Heart right ventricle (tissue), 16 donors: ENCODE measurements at regions not wholly inside any gene's neighbourhood (a gene's known extent, or its start where the extent isn't known, plus 50 kb on each side); places are given as distances from the start of the nearest gene placed in this dataset.
A peak's percentile ranks its signal among the peaks of the same experiment; 100 is the strongest.

Experiments
- ATAC-seq, 8 donors: fragments of 200-7000 bp; cut with Tn5 transposase; one replicate each; pipeline ENCODE4 v1.9.1; 2020; ENCODE audit warnings: mild to moderate bottlenecking in 8 of 8, moderate library complexity in 8 of 8, moderate number of reproducible peaks in 1 of 8
- DNase-seq, 2 donors: peaks; one replicate each; pipeline ENCODE4 v3.0.0-alpha.2; 2020
- H3K27ac ChIP-seq, 10 donors: fragments of 200-600 bp; sonication (generic) in 2 of 10; one replicate each; pipeline versions ENCODE4 v1.5.0 to v1.8.0; 2020 to 2022; ENCODE audit warnings: mild to moderate bottlenecking in 3 of 10
- H3K27me3 ChIP-seq, 7 donors: fragments of 200-600 bp; one replicate each; pipeline ENCODE4 v1.8.0; 2021 to 2022; ENCODE audit warnings: mild to moderate bottlenecking in 2 of 7
- H3K36me3 ChIP-seq, 9 donors: fragments of 200-600 bp; sonication (generic) in 1 of 9; one replicate each; pipeline versions ENCODE4 v1.5.0 to v1.8.0; 2020 to 2022; ENCODE audit warnings: mild to moderate bottlenecking in 2 of 9
- H3K4me1 ChIP-seq, 9 donors: fragments of 200-600 bp; sonication (generic) in 1 of 9; one replicate each; pipeline versions ENCODE4 v1.5.0 to v1.8.0; 2020 to 2022; ENCODE audit warnings: mild to moderate bottlenecking in 4 of 9
- H3K4me3 ChIP-seq, 10 donors: fragments of 200-600 bp; sonication (generic) in 2 of 10; one replicate each; pipeline versions ENCODE4 v1.5.0 to v1.8.0; 2020 to 2022; ENCODE audit warnings: mild to moderate bottlenecking in 7 of 10, moderate library complexity in 2 of 10
- H3K9me3 ChIP-seq, 11 donors: fragments of 200-600 bp in 10 of 11; sonication (generic) in 2 of 11; one replicate each; pipeline versions ENCODE4 v1.5.0 to v1.8.0; 2013 to 2022; ENCODE audit warnings: mild to moderate bottlenecking in 2 of 11, control low read depth in 1 of 11, moderate library complexity in 1 of 11
- WGBS, 2 donors: extraction: QIAGEN DNeasy Blood & Tissue Kit; methylation state at CpG; one replicate each; pipeline ENCODE4 v1.1.7; 2013; ENCODE audit warnings: inconsistent platforms in 1 of 2; 5-methylcytosine and 5-hydroxymethylcytosine counted together
- intact Hi-C, 10 donors: fragments of 100-400 bp; cut with DNase I; formaldehyde crosslinking; loops; one replicate each; pipeline versions ENCODE4 v1.11.1 to v1.14.2; 2022
- TF ChIP-seq, protein P1 (sequence below), 9 donors: fragments of 200-600 bp; sonication (generic) in 2 of 9; IDR thresholded peaks; one replicate each; pipeline versions ENCODE4 v1.5.0 to v1.8.0; 2021 to 2022; ENCODE audit warnings: antibody characterized with exemption in 9 of 9, mild to moderate bottlenecking in 5 of 9, moderate library complexity in 1 of 9
- donor health status: Arrhythmogenic right ventricular cardiomyopathy.
- donor health status: ischemic (EF 13 %, LVEDD 7.1; RV severe dilation, severe dysfunction).
- donor health status: healthy with polysubstance abuse.
- donor health status: DM: no; HTN: yes; CAD: no.
- donor health status: DM: no; HTN: no; CAD: no.
- donor health status: ischemic (EF 25% LVEDD 6.9; RV normal size, moderate dysfunction).
- donor health status: ischemic (EF 25% LVEDD 5.7; RV mildly dilated, moderate dysfunction).
- donor health status: healthy.
- donor health status: DM: yes; HTN: yes; CAD: no.
- donor health status: Ischemic cardiomyopathy.
- donor health status: ischemic (EF 35%, LVEDD 5.7; RV mildly dilated, moderate dysfunction).
- donor health status: nonischemic (EF 11% LVEDD 7.7; RV severe dilation, severe dysfunction).
- donor health status: DM: yes; HTN: yes; CAD: no.
- donor health status: PGD.
- donor health status: ischemic (EF 29% LVEDD 5.4; RV normal size, mild dysfunction).
- donor health status: nonischemic (EF 23%, LVEDD 6.1; RV moderate dilation, normal function).

DNA sequence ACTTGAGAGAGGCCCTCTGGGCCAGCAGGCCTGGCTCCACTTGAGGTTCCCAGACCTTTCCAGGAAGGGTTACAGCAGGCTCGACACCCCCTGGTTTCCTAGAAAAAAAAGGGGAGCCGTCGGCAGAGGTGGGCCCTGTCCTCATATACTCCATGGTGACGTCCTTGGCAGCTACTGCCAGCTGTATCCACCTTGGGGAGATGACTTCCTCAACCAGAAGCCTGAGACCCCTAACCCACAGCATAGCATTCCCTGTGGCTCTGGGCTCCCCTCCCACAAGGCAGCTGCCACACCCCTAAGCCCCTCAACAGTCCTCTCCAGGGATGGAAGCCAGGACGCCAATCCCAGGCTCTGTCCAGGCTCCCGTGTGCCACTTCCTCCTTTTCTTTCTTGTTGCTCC lies 294.8 kb downstream of the CDC5L start:
- peaks cover 0 to 10% (median under 1%) of the 10 kb centered on the region in 11 donors for H3K9me3 ChIP-seq
- TF ChIP-seq, protein P1, sequence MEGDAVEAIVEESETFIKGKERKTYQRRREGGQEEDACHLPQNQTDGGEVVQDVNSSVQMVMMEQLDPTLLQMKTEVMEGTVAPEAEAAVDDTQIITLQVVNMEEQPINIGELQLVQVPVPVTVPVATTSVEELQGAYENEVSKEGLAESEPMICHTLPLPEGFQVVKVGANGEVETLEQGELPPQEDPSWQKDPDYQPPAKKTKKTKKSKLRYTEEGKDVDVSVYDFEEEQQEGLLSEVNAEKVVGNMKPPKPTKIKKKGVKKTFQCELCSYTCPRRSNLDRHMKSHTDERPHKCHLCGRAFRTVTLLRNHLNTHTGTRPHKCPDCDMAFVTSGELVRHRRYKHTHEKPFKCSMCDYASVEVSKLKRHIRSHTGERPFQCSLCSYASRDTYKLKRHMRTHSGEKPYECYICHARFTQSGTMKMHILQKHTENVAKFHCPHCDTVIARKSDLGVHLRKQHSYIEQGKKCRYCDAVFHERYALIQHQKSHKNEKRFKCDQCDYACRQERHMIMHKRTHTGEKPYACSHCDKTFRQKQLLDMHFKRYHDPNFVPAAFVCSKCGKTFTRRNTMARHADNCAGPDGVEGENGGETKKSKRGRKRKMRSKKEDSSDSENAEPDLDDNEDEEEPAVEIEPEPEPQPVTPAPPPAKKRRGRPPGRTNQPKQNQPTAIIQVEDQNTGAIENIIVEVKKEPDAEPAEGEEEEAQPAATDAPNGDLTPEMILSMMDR (IDR thresholded peaks at IDR 0.05): no peak
- H3K27ac ChIP-seq: no peak overlapping the region
- no peak overlapping the region for H3K4me3 ChIP-seq
- intact Hi-C loops: no loop called here
- ATAC-seq (peak in 2 of 8 donors; percentile 22 to 28), DNase-seq (no peak)
- H3K27me3 ChIP-seq: no peaks in the 10 kb centered on the region
- no peaks in the 10 kb centered on the region for H3K36me3 ChIP-seq
- 76 to 82% methylated on average over 6 of the region's 6 CpGs for WGBS, 2 donors
- H3K4me1 ChIP-seq: no peaks in the 10 kb centered on the region

DNA sequence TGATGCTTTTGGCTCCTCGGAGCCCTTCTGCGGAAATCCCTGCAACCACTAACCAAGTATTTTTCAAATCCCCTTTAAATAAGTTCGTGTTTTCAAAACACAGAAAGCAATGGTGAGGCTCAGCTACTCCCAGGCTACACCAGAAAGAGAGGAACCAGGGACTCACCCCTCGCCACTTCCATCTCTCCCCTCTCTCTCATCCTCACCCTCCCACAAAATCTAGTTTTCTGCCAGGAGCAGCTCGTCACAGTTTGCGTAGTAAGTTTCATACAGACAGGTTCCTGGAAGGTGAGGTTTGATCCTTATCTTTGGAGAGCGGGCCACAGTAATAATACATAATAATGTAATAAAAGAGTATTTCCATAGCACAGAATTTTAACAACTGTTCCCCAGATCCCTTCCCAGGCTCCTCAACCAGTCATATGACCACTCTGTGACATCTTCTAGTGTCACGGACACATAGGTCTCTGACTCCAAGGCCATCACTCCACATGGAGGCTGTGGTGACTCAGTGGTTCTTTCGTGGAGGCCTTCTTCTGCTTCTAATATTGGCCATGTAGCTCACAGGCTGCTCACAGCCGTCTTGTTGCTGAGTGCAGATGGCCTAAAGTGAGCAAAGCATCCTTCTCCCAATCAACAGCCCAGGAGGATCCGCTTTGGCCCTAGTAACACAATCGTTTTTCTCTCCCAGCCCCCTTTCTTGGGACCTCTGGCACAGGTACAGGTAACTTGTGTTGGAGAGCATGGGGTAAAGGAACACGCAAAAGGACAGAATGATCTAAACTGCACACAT lies 295.7 kb downstream of the CDC5L start:
- Histone ChIP-seq H3K4me3 (no peak overlapping the region), H3K27me3 (no peaks in the 10 kb centered on the region), H3K27ac (no peak overlapping the region), H3K36me3 (no peaks in the 10 kb centered on the region), H3K4me1 (no peaks in the 10 kb centered on the region), H3K9me3 (peaks cover 0 to 19% (median 7%) of the 10 kb centered on the region in 11 donors)
- WGBS, 2 donors: 84 to 90% methylated on average over 13 of the region's 13 CpGs
- DNase-seq (no peak), ATAC-seq (no peak)
- TF ChIP-seq, protein P1 (IDR thresholded peaks at IDR 0.05): no peak
- intact Hi-C loops: no loop called here

DNA sequence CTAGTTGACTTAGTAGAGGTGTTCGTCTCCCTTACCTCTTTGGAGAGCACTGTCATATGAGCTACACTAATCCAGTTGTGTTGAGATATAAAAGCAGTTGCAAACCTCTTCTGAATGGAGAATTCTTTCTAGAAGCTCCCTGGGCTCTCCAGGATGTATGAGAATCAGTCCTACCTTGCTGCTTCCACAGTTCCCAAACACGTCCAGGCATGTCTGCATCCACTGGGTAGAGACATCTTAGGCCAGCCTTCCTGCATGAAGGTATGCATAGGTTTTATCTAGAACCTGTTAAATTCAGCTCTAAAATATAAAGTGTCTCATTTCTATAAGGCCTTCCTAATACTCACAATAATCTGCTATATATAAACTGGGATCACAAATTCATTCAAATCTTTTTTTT lies 297.7 kb downstream of the CDC5L start:
- H3K36me3 ChIP-seq: no peaks in the 10 kb centered on the region
- no peaks in the 10 kb centered on the region for H3K4me1 ChIP-seq
- WGBS, 2 donors: 87 to 88% methylated on average over 2 of the region's 2 CpGs
- H3K9me3 ChIP-seq: peaks cover 0 to 28% (median 11%) of the 10 kb centered on the region in 11 donors
- no peak overlapping the region for H3K27ac ChIP-seq
- intact Hi-C loops: no loop called here
- H3K27me3 ChIP-seq: no peaks in the 10 kb centered on the region
- no peak overlapping the region for H3K4me3 ChIP-seq
- DNase-seq (no peak), ATAC-seq (no peak)
- TF ChIP-seq, protein P1 (IDR thresholded peaks at IDR 0.05): no peak

DNA sequence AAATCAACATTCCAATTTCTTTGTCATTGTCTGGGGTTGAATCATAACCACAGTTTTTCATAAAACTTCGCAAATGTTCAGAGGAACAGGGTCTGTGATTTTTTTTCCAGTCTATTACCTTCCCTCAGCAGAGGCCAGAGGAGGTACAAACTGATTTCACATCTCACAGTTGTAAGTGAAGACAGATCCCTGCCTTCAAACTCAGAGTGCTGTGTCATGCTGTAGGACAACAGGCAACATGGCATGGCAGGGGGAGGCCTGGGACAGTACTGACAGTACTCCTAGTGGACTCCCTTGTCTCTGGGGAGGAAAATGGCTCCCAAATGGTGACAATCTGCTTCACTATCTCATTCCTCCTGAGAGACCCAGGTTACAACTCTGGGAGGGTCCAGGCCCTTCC lies 308.6 kb downstream of the CDC5L start:
- Histone ChIP-seq H3K4me1 (peaks cover 0 to 11% (median 4%) of the 10 kb centered on the region in 9 donors), H3K27me3 (no peaks in the 10 kb centered on the region), H3K4me3 (no peak overlapping the region), H3K27ac (peak overlapping the region in 1 of 10 donors; percentile 44), H3K9me3 (no peaks in the 10 kb centered on the region), H3K36me3 (no peaks in the 10 kb centered on the region)
- TF ChIP-seq, protein P1 (IDR thresholded peaks at IDR 0.05): no peak
- DNase-seq: no peak
- peak in 2 of 8 donors; percentile 25 to 40 for ATAC-seq
- 97 to 100% methylated on average over 1 of the region's 1 CpG for WGBS, 2 donors
- intact Hi-C loops: no loop called here
